ENCODE measurements at regions not wholly inside any gene's neighbourhood (a gene's known extent, or its start where the extent isn't known, plus 50 kb on each side); places are given as distances from the start of the nearest gene placed in this dataset.

GRCh38 chr2:41884718-41885117, 163.1 kb upstream of the PKDCC start:
- no peaks in the 10 kb centered on the region for H3K27me3 ChIP-seq
- no peak for TF ChIP-seq Cebpa-rat (IDR thresholded peaks at IDR 0.05)
- no peak overlapping the region for H3K9ac ChIP-seq
- H3K4me2 ChIP-seq = no peak overlapping the region
- H3K4me1 ChIP-seq = peaks cover 17% of the 10 kb centered on the region
- no peaks in the 10 kb centered on the region for H3K36me3 ChIP-seq
- H3K9me3 ChIP-seq = 0 out of 2 replicates have a peak, but pooled peaks cover 14% of the 10 kb centered on the region
- no peak overlapping the region for H3K27ac ChIP-seq
- H3K4me3 ChIP-seq = no peak overlapping the region
- H4K20me1 ChIP-seq = no peaks in the 10 kb centered on the region

GRCh38 chr2:41886145-41886664, 161.6 kb upstream of the PKDCC start:
- H3K4me1 ChIP-seq = peaks cover 2% of the 10 kb centered on the region; the same call in 1 of the 2 replicates
- no peak overlapping the region for H3K27ac ChIP-seq
- H3K9ac ChIP-seq = no peak overlapping the region
- no peaks in the 10 kb centered on the region for H3K36me3 ChIP-seq
- no peak overlapping the region for H3K4me2 ChIP-seq
- no peak overlapping the region for H3K4me3 ChIP-seq
- no peaks in the 10 kb centered on the region for H3K27me3 ChIP-seq
- no peaks in the 10 kb centered on the region for H4K20me1 ChIP-seq
- H3K9me3 ChIP-seq = 0 out of 2 replicates have a peak, but pooled peaks cover 14% of the 10 kb centered on the region
- TF ChIP-seq Cebpa-rat (IDR thresholded peaks at IDR 0.05) = no peak

GRCh38 chr2:41886757-41887156, 161.1 kb upstream of the PKDCC start:
- no peak for TF ChIP-seq Cebpa-rat (IDR thresholded peaks at IDR 0.05)
- no peak overlapping the region for H3K27ac ChIP-seq

DNA sequence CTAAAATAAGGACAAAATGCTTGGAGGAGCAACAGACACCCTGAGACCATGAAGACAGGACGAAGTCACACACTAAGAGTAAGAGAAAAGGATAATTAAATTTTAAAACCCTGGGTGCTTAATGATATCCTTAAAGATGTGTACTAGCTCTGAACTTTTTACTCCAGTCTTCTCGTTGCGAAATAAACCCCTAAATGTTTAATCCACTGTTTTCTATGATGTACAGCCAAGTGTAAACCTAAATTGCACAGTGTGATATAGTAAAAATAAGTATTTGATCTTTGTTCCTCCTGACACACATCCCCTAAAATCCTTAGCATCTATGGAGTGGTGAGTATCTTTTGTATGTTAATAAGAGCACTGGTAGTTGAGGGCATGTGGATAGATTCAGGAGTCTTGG, 157.5 kb upstream of the PKDCC start:
- Histone ChIP-seq H3K27me3 (no peaks in the 10 kb centered on the region), H3K9ac (no peak overlapping the region), H3K4me1 (no peaks in the 10 kb centered on the region), H3K4me3 (no peak overlapping the region), H3K27ac (no peak overlapping the region), H3K9me3 (0 out of 2 replicates have a peak, but pooled peaks cover 9% of the 10 kb centered on the region), H4K20me1 (no peaks in the 10 kb centered on the region), H3K4me2 (no peak overlapping the region), H3K36me3 (no peaks in the 10 kb centered on the region)
- TF ChIP-seq Cebpa-rat (IDR thresholded peaks at IDR 0.05) = no peak

More at GRCh38 chr2:41886757-41887156, 161.1 kb upstream of the PKDCC start:
- Histone ChIP-seq H3K36me3 (no peaks in the 10 kb centered on the region), H3K4me2 (no peak overlapping the region), H3K27me3 (no peaks in the 10 kb centered on the region), H4K20me1 (no peaks in the 10 kb centered on the region), H3K4me3 (no peak overlapping the region), H3K4me1 (no peaks in the 10 kb centered on the region), H3K9ac (no peak overlapping the region), H3K9me3 (0 out of 2 replicates have a peak, but pooled peaks cover 14% of the 10 kb centered on the region)

DNA sequence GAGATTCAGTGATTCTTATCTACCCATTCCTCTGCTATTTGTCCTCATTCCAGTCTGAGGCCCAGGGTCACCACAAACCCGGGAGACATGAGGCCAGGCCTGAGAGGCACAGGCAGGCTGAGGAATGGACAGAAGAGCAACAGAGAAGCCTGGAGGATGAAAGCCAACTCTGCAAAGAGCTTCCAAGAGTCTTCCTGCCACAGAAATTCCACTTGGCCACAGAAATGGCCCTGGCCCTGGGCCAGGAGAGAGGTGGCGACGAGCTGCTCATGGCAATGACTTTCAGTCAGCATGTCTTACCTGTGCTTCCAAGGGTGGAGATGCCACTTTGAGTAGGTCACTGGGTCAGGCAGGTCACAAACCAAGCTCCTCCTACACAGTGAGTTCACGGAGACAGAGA, 155.3 kb upstream of the PKDCC start:
- no peak overlapping the region for H3K9ac ChIP-seq
- H3K4me2 ChIP-seq = no peak overlapping the region
- H3K9me3 ChIP-seq = 0 out of 2 replicates have a peak, but pooled peaks cover 9% of the 10 kb centered on the region
- no peaks in the 10 kb centered on the region for H3K27me3 ChIP-seq
- H3K4me1 ChIP-seq = no peaks in the 10 kb centered on the region
- no peaks in the 10 kb centered on the region for H3K36me3 ChIP-seq
- no peak overlapping the region for H3K27ac ChIP-seq
- H3K4me3 ChIP-seq = no peak overlapping the region
- H4K20me1 ChIP-seq = no peaks in the 10 kb centered on the region
- TF ChIP-seq Cebpa-rat (IDR thresholded peaks at IDR 0.05) = no peak

- Histone ChIP-seq H3K9ac (no peak overlapping the region), H3K9me3 (no peaks in the 10 kb centered on the region)
Observed at GRCh38 chr2:41894563-41895333, 153.1 kb upstream of the PKDCC start.

DNA sequence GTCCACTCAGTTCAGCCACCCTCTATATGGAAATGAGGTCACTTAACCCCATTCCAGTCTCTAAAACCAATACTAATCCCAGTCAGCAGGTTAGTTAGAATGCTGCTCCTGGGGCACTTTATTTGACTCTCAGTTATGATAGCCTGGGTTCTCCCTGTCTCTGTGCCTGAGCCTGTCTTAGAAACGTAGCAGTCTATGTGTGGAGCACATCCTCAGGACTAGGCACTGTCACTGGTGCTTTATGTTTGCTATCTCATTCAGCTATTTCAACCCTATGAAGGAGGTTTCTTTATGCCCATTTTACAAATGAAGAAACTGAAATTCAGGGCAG, 152.5 kb upstream of the PKDCC start:
- no peak for TF ChIP-seq Cebpa-rat (IDR thresholded peaks at IDR 0.05)
- Histone ChIP-seq H3K27me3 (no peaks in the 10 kb centered on the region), H3K4me2 (no peak overlapping the region), H3K9me3 (no peaks in the 10 kb centered on the region), H4K20me1 (no peaks in the 10 kb centered on the region), H3K36me3 (no peaks in the 10 kb centered on the region), H3K27ac (no peak overlapping the region), H3K4me3 (no peak overlapping the region), H3K9ac (no peak overlapping the region), H3K4me1 (no peaks in the 10 kb centered on the region)

More at GRCh38 chr2:41894563-41895333, 153.1 kb upstream of the PKDCC start:
- no peaks in the 10 kb centered on the region for H3K27me3 ChIP-seq
- no peak overlapping the region for H3K4me3 ChIP-seq
- H3K27ac ChIP-seq = no peak overlapping the region
- H4K20me1 ChIP-seq = no peaks in the 10 kb centered on the region
- no peaks in the 10 kb centered on the region for H3K4me1 ChIP-seq
- no peak for TF ChIP-seq Cebpa-rat (IDR thresholded peaks at IDR 0.05)
- H3K36me3 ChIP-seq = no peaks in the 10 kb centered on the region
- no peak overlapping the region for H3K4me2 ChIP-seq

DNA sequence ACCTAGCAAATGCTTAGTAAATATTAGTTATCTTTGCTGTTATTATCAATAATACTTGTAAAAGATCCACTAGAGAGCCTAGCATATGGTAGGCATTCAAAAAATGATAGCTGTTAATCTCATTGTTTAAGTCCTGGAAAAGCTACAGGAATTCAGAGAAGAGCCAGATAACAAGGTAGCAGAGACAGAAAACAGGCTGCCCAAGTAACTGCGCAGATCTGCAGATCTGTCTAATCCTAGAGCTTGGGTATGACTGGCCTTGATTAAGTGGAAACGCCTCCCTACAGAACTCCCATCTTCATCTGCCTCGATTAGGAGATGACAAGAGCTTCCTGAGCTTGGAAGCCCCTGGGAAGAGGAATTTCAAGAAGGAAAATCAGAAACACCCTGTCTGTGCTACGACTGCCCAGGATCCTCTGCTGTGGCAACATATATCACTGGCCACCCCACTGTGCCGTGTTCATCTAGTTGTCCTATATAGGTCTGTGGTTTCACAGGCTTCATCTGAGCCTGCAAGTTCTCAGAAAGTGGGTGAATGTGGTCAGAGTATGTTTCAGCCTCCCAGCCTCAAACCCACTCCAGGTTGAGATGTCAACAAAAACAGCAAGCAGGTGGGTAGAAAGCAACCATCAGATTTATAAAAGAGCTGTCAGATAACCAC, 151.5 kb upstream of the PKDCC start:
- no peak overlapping the region for H3K27ac ChIP-seq
- no peaks in the 10 kb centered on the region for H3K4me1 ChIP-seq
- no peak for TF ChIP-seq Cebpa-rat (IDR thresholded peaks at IDR 0.05)
- H3K9me3 ChIP-seq = no peaks in the 10 kb centered on the region
- no peak overlapping the region for H3K4me2 ChIP-seq
- no peaks in the 10 kb centered on the region for H4K20me1 ChIP-seq
- no peak overlapping the region for H3K4me3 ChIP-seq
- no peak overlapping the region for H3K9ac ChIP-seq
- H3K36me3 ChIP-seq = no peaks in the 10 kb centered on the region
- no peaks in the 10 kb centered on the region for H3K27me3 ChIP-seq

GRCh38 chr2:41899189-41899588, 148.6 kb upstream of the PKDCC start:
- Histone ChIP-seq H3K9me3 (no peaks in the 10 kb centered on the region; the same call in 1 of the 2 replicates), H3K4me2 (no peak overlapping the region), H4K20me1 (no peaks in the 10 kb centered on the region), H3K9ac (no peak overlapping the region), H3K36me3 (no peaks in the 10 kb centered on the region), H3K4me1 (no peaks in the 10 kb centered on the region), H3K4me3 (no peak overlapping the region), H3K27ac (no peak overlapping the region), H3K27me3 (no peaks in the 10 kb centered on the region)
- no peak for TF ChIP-seq Cebpa-rat (IDR thresholded peaks at IDR 0.05)

GRCh38 chr2:41900101-41900577, 147.7 kb upstream of the PKDCC start:
- Histone ChIP-seq H3K4me1 (no peaks in the 10 kb centered on the region), H3K27ac (no peak overlapping the region), H3K9me3 (no peaks in the 10 kb centered on the region; the same call in 1 of the 2 replicates), H4K20me1 (no peaks in the 10 kb centered on the region), H3K36me3 (no peaks in the 10 kb centered on the region), H3K27me3 (no peaks in the 10 kb centered on the region), H3K4me2 (no peak overlapping the region), H3K9ac (no peak overlapping the region), H3K4me3 (no peak overlapping the region)
- TF ChIP-seq Cebpa-rat (IDR thresholded peaks at IDR 0.05) = no peak
